ENCODE measurements at regions not wholly inside any gene's neighbourhood (a gene's known extent, or its start where the extent isn't known, plus 50 kb on each side); places are given as distances from the start of the nearest gene placed in this dataset.

DNA sequence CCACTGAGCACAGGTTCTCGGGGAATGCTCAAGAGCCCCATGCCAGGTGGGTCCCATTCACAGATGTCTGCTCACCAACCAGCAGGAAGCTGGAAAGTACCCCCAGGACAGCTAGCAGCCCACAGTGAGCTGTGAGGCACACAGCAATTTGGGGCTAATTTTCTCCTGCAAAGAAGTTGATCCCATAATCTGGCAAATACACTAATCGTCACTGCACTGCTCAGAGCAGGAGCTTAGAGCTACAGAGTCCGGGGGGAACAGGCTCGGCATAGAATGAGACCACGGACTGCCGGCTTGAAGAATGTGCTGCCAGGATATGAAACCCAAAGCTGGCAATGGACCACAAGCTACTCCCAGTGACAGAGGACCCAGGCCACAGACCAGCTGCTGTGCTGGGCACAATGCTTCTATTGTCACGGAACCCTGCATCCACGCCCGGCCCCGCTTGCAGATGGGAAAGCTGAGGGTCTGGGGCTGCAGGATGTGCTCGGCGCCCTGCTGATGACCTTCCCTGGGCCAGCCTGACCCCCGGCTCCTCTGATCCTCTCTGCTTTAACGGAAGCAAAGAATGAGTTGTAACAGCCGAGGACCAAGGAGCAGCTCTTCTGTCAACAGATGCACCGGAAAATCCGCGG is 239.7 kb downstream of the CTTN start (continued):
- TF ChIP-seq TAF1 (IDR thresholded peaks at IDR 0.05; ENCODE audit: borderline replicate concordance, low read depth, low read length) = no peak
- TF ChIP-seq EZH2phosphoT487 (IDR thresholded peaks at IDR 0.05; ENCODE audit: borderline replicate concordance, low read depth) = no peak
- no peak for TF ChIP-seq MXI1 (IDR thresholded peaks at IDR 0.05; ENCODE audit: low read depth, low read length)
- no peak for TF ChIP-seq NRF1 (IDR thresholded peaks at IDR 0.05; ENCODE audit: low read depth, low read length)
- TF ChIP-seq FOXJ3 (CRISPR knock-in tag; IDR thresholded peaks at IDR 0.05) = no peak
- no peak for TF ChIP-seq RCOR1 (IDR thresholded peaks at IDR 0.05; ENCODE audit: low read length)

- H3K79me2 ChIP-seq (ENCODE audit: insufficient read depth) = no peaks in the 10 kb centered on the region
- no peak overlapping the region for H3K4me2 ChIP-seq
- CTCF ChIA-PET = interaction anchor here (0.6 to 1.4 kb wide), 2 partner anchors 72 to 114 kb away, joined by 3 to 4 read pairs; no protein-coding TSS in a partner anchor
Observed at GRCh38 chr11:70640408-70640807, 242.1 kb downstream of the CTTN start.

More at GRCh38 chr11:70640408-70640807, 242.1 kb downstream of the CTTN start:
- Histone ChIP-seq H3F3A (replicated peaks; ENCODE audit: insufficient read depth) (no peaks in the 10 kb centered on the region), H3K36me3 (replicated peaks in 1 of 2; ENCODE audit: control insufficient read depth in 1 of 2, insufficient read depth in 2 of 2, low read length in 1 of 2) (no peaks in the 10 kb centered on the region), H2AFZ (ENCODE audit: low read depth) (no peak overlapping the region), H3K9me2 (no peaks in the 10 kb centered on the region), H4K20me1 (ENCODE audit: insufficient read depth) (no peaks in the 10 kb centered on the region), H3K27me3 (ENCODE audit: insufficient read depth) (no peaks in the 10 kb centered on the region), H3K27ac (ENCODE audit: low read depth in 2 of 2, low read length in 1 of 2) (peak overlapping the region in 1 of 2 experiments; percentile 81; a peak in 2 of 4 replicates), H3K4me1 (ENCODE audit: control insufficient read depth in 1 of 2, insufficient read depth in 2 of 2, low read depth in 1 of 2, low read length in 1 of 2) (peaks cover 0 to 33% of the 10 kb centered on the region in 2 experiments; a peak in 1 of 4 replicates), H3K4me3 (ENCODE audit: low read depth in 2 of 2, low read length in 1 of 2) (no peak overlapping the region), H3K9ac (no peak overlapping the region), H3K9me3 (no peaks in the 10 kb centered on the region)
- no peak for DNase-seq
- POLR2A ChIA-PET = interaction anchor here (0.9 to 3.5 kb wide), 2 partner anchors 21 to 30 kb away, joined by 4 to 15 read pairs; no protein-coding TSS in a partner anchor
- TF ChIP-seq REST (IDR thresholded peaks at IDR 0.05; ENCODE audit: low read depth, low read length) = no peak
- no peak for TF ChIP-seq GABPA (IDR thresholded peaks at IDR 0.05; ENCODE audit: low read depth)
- TF ChIP-seq, protein P1, sequence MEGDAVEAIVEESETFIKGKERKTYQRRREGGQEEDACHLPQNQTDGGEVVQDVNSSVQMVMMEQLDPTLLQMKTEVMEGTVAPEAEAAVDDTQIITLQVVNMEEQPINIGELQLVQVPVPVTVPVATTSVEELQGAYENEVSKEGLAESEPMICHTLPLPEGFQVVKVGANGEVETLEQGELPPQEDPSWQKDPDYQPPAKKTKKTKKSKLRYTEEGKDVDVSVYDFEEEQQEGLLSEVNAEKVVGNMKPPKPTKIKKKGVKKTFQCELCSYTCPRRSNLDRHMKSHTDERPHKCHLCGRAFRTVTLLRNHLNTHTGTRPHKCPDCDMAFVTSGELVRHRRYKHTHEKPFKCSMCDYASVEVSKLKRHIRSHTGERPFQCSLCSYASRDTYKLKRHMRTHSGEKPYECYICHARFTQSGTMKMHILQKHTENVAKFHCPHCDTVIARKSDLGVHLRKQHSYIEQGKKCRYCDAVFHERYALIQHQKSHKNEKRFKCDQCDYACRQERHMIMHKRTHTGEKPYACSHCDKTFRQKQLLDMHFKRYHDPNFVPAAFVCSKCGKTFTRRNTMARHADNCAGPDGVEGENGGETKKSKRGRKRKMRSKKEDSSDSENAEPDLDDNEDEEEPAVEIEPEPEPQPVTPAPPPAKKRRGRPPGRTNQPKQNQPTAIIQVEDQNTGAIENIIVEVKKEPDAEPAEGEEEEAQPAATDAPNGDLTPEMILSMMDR (IDR thresholded peaks at IDR 0.05) = no peak
- TF ChIP-seq NFIC (IDR thresholded peaks at IDR 0.05; ENCODE audit: borderline replicate concordance) = no peak
- no peak for TF ChIP-seq RFX5 (IDR thresholded peaks at IDR 0.05; ENCODE audit: low read length)
- no peak for TF ChIP-seq FOXM1 (IDR thresholded peaks at IDR 0.05; ENCODE audit: low read depth)
- no peak for TF ChIP-seq EP300 (IDR thresholded peaks at IDR 0.05; ENCODE audit: borderline replicate concordance in 1 of 2, low read depth in 1 of 2, low read length in 1 of 2)
- TF ChIP-seq USF1 (IDR thresholded peaks at IDR 0.05; ENCODE audit: borderline replicate concordance, low read depth) = no peak
- no peak for TF ChIP-seq MXI1 (IDR thresholded peaks at IDR 0.05; ENCODE audit: low read depth, low read length)
- no peak for TF ChIP-seq TEAD4 (IDR thresholded peaks at IDR 0.05; ENCODE audit: borderline replicate concordance, insufficient read depth)
- TF ChIP-seq TCF12 (IDR thresholded peaks at IDR 0.05) = no peak
- no peak for TF ChIP-seq POLR2AphosphoS5 (IDR thresholded peaks at IDR 0.05; ENCODE audit: low read depth, low read length)
- no peak for TF ChIP-seq EZH2phosphoT487 (IDR thresholded peaks at IDR 0.05; ENCODE audit: borderline replicate concordance, low read depth)
- TF ChIP-seq MEF2A (IDR thresholded peaks at IDR 0.05; ENCODE audit: borderline replicate concordance, low read depth) = no peak
- no peak for TF ChIP-seq FOXJ3 (CRISPR knock-in tag; IDR thresholded peaks at IDR 0.05)
- TF ChIP-seq CHD2 (IDR thresholded peaks at IDR 0.05; ENCODE audit: low read length, partially characterized antibody) = no peak
- no peak for TF ChIP-seq RXRA (IDR thresholded peaks at IDR 0.05; ENCODE audit: borderline replicate concordance, low read depth)
- no peak for TF ChIP-seq ELF1 (IDR thresholded peaks at IDR 0.05)
- WGBS (ENCODE audit: low lambda C conversion rate) = 22% methylated on average over 5 of the region's 8 CpGs

All from SK-N-SH (cell line).